A673 (cell line): ENCODE measurements at regions not wholly inside any gene's neighbourhood (a gene's known extent, or its start where the extent isn't known, plus 50 kb on each side); places are given as distances from the start of the nearest gene placed in this dataset.

ENCODE experiments used
- CTCF ChIP-seq: fragments of 300-800, 200-600 bp; sonication (generic); conservative IDR thresholded peaks from 2 replicates; pipeline ENCODE4 v1.5.1; 2017; ENCODE audit warnings: low read depth, mild to moderate bottlenecking, antibody characterized with exemption, low read length, moderate library complexity, mixed read lengths
- EZH2 ChIP-seq: fragments of 200-600 bp; sonication (generic); IDR thresholded peaks from 2 replicates; pipeline ENCODE4 v1.6.1; 2017; ENCODE audit warnings: borderline replicate concordance, low read depth, mild to moderate bottlenecking, mixed read lengths, antibody characterized with exemption, low read length; ENCODE audit not compliant: poor library complexity, severe bottlenecking

GRCh38 chr5:30581198-30581935, 612.1 kb upstream of the CDH6 start:
- no peak for TF ChIP-seq CTCF
- no peak for TF ChIP-seq EZH2
